Psoas muscle (tissue), 7 donors: ENCODE measurements at regions not wholly inside any gene's neighbourhood (a gene's known extent, or its start where the extent isn't known, plus 50 kb on each side); places are given as distances from the start of the nearest gene placed in this dataset.

Experiments used
- ATAC-seq, 4 donors: fragments of 200-7000 bp; cut with Tn5 transposase; one replicate each; pipeline ENCODE4 v1.9.1; 2020; ENCODE audit warnings: moderate library complexity in 3 of 4, mild to moderate bottlenecking in 2 of 4
- DNase-seq, 2 donors: peaks; one replicate each; pipeline ENCODE4 v3.0.0-alpha.2; 2020
- H3K27ac ChIP-seq: fragments of 200-600 bp; one replicate; pipeline ENCODE4 v1.8.0; 2022
- H3K27me3 ChIP-seq, 3 donors: fragments of 200-600 bp in 1 of 3; one replicate each; pipeline versions ENCODE4 v1.6.1 to v1.8.0; 2013 to 2022; ENCODE audit warnings: low read length in 2 of 3, mild to moderate bottlenecking in 2 of 3, moderate library complexity in 1 of 3; ENCODE audit not compliant: insufficient read depth in 3 of 3
- H3K36me3 ChIP-seq, 2 donors: fragments of 200-600 bp in 1 of 2; one replicate each; pipeline versions ENCODE4 v1.6.1 to v1.8.0; 2013 to 2022; ENCODE audit warnings: low read depth in 1 of 2, mild to moderate bottlenecking in 1 of 2, moderate library complexity in 1 of 2; ENCODE audit not compliant: insufficient read depth in 1 of 2
- H3K4me1 ChIP-seq: fragments of 200-600 bp; one replicate; pipeline ENCODE4 v1.8.0; 2022
- H3K4me3 ChIP-seq: fragments of 200-600 bp; one replicate; pipeline ENCODE4 v1.8.0; 2022; ENCODE audit warnings: mild to moderate bottlenecking
- H3K9me3 ChIP-seq: fragments of 200-600 bp; one replicate; pipeline ENCODE4 v1.8.0; 2022
- CTCF ChIP-seq: fragments of 200-600 bp; IDR thresholded peaks from one replicate; pipeline ENCODE4 v1.8.0; 2022; ENCODE audit warnings: antibody characterized with exemption
- WGBS, 3 donors: extraction: QIAGEN DNeasy Blood & Tissue Kit; methylation state at CpG; one replicate each; pipeline versions ENCODE4 v1.1.6 to v1.1.7; 2013; 5-methylcytosine and 5-hydroxymethylcytosine counted together
- intact Hi-C, 2 donors: fragments of 100-400 bp; cut with DNase I; formaldehyde crosslinking; loops; one replicate each; pipeline versions ENCODE4 v1.11.0 to v1.14.2; 2022
- donor health status: healthy with polysubstance abuse.
- donor health status: DM: no; HTN: no; CAD: no; lungs with moderate emphysema.
- donor health status: Bipolar disorder and iron deficiency.
- donor health status: healthy.
- donor health status: DM: yes; HTN: yes; CAD: no.
- donor health status: DM: no; HTN: no; CAD: no.
- donor health status: DM: yes; HTN: yes; CAD: no.

- no peaks in the 10 kb centered on the region for H3K4me1 ChIP-seq
- no peaks in the 10 kb centered on the region for H3K27me3 ChIP-seq
- H3K36me3 ChIP-seq: no peaks in the 10 kb centered on the region
- no peak overlapping the region for H3K27ac ChIP-seq
- ATAC-seq: no peak
- intact Hi-C loops: no loop called here
- no peak for DNase-seq
- no peak for TF ChIP-seq CTCF
- peaks cover 14% of the 10 kb centered on the region for H3K9me3 ChIP-seq
- H3K4me3 ChIP-seq: no peak overlapping the region
- WGBS, 3 donors: 93 to 97% (median 96%) methylated on average over 1 of the region's 1 CpG
Measured at GRCh38 chr12:65537978-65538377, 259.5 kb downstream of the MSRB3 start.

GRCh38 chr12:65539023-65539422 lies 260.5 kb downstream of the MSRB3 start:
- no peak for ATAC-seq
- Histone ChIP-seq H3K27ac (no peak overlapping the region), H3K4me1 (no peaks in the 10 kb centered on the region)

GRCh38 chr12:65540140-65540539 lies 261.7 kb downstream of the MSRB3 start:
- H3K27me3 ChIP-seq: no peaks in the 10 kb centered on the region
- 94 to 100% (median 96%) methylated on average over 1 of the region's 1 CpG for WGBS, 3 donors
- intact Hi-C loops: no loop called here
- H3K4me3 ChIP-seq: no peak overlapping the region
- peaks cover 14% of the 10 kb centered on the region for H3K9me3 ChIP-seq
- H3K27ac ChIP-seq: no peak overlapping the region
- H3K36me3 ChIP-seq: no peaks in the 10 kb centered on the region
- DNase-seq (no peak), ATAC-seq (no peak)
- no peak for TF ChIP-seq CTCF
- H3K4me1 ChIP-seq: no peaks in the 10 kb centered on the region

More at GRCh38 chr12:65539023-65539422, 260.5 kb downstream of the MSRB3 start:
- 72 to 89% (median 80%) methylated on average over 1 of the region's 1 CpG for WGBS, 3 donors
- peaks cover 14% of the 10 kb centered on the region for H3K9me3 ChIP-seq
- no peaks in the 10 kb centered on the region for H3K27me3 ChIP-seq
- TF ChIP-seq CTCF: no peak
- no peaks in the 10 kb centered on the region for H3K36me3 ChIP-seq
- no peak overlapping the region for H3K4me3 ChIP-seq
- intact Hi-C loops: no loop called here
- DNase-seq: no peak

GRCh38 chr12:65546528-65546927 lies 268.0 kb downstream of the MSRB3 start:
- no peaks in the 10 kb centered on the region for H3K36me3 ChIP-seq
- DNase-seq: peak in 1 of 2 donors; percentile 14
- WGBS, 3 donors: 58 to 69% (median 62%) methylated on average over 4 of the region's 4 CpGs
- no peak overlapping the region for H3K27ac ChIP-seq
- no peak for TF ChIP-seq CTCF
- intact Hi-C loops: no loop called here
- no peaks in the 10 kb centered on the region for H3K9me3 ChIP-seq
- no peak overlapping the region for H3K4me3 ChIP-seq
- H3K4me1 ChIP-seq: no peaks in the 10 kb centered on the region
- no peaks in the 10 kb centered on the region for H3K27me3 ChIP-seq
- no peak for ATAC-seq

- no peaks in the 10 kb centered on the region for H3K36me3 ChIP-seq
- no peak overlapping the region for H3K27ac ChIP-seq
- intact Hi-C loops: loop anchor here (2.0 to 5.0 kb wide), 2 partner anchors 480 to 530 kb away; no protein-coding TSS in a partner anchor
- H3K4me1 ChIP-seq: no peaks in the 10 kb centered on the region
- DNase-seq (peak; percentile 71 to 80), ATAC-seq (peak; percentile 82 to 95 (median 92))
- WGBS, 3 donors: 29 to 32% (median 30%) methylated on average over 22 of the region's 22 CpGs
- H3K27me3 ChIP-seq: peaks cover 0 to 1% (median 0%) of the 10 kb centered on the region in 3 donors
- H3K4me3 ChIP-seq: no peak overlapping the region
- H3K9me3 ChIP-seq: no peaks in the 10 kb centered on the region
- peak; percentile 90 for TF ChIP-seq CTCF
Measured at GRCh38 chr12:65556676-65557437, 267.4 kb upstream of the HMGA2 start.
